Heart left ventricle (tissue), 16 donors: ENCODE measurements at regions not wholly inside any gene's neighbourhood (a gene's known extent, or its start where the extent isn't known, plus 50 kb on each side); places are given as distances from the start of the nearest gene placed in this dataset.
"Not testable (repeated sequence)": the region's sequence is repeated elsewhere in the genome, so short reads cannot be mapped to it uniquely, and the experiment has no call there.

Experiments
- ATAC-seq, 4 donors: fragments of 200-7000 bp; cut with Tn5 transposase; one replicate each; pipeline ENCODE4 v1.9.1; 2020 to 2022; ENCODE audit warnings: moderate library complexity in 4 of 4, mild to moderate bottlenecking in 3 of 4, moderate number of reproducible peaks in 1 of 4
- DNase-seq, 5 donors: peaks; one replicate each; pipeline ENCODE4 v3.0.0-alpha.2; 2020
- H3K27ac ChIP-seq, 12 donors: fragments of 200-600 bp; sonication (generic) in 4 of 12; one replicate each; pipeline versions ENCODE4 v1.5.0 to v1.8.0; 2016 to 2022; ENCODE audit warnings: mild to moderate bottlenecking in 2 of 12
- H3K27me3 ChIP-seq, 9 donors: fragments of 200-600 bp; sonication (generic) in 2 of 9; one replicate each; pipeline versions ENCODE4 v1.5.1 to v1.8.0; 2016 to 2022; ENCODE audit warnings: mild to moderate bottlenecking in 3 of 9
- H3K36me3 ChIP-seq, 9 donors: fragments of 200-600 bp; sonication (generic) in 2 of 9; one replicate each; pipeline versions ENCODE4 v1.5.0 to v1.8.0; 2018 to 2022; ENCODE audit warnings: mild to moderate bottlenecking in 2 of 9
- H3K4me1 ChIP-seq, 12 donors: fragments of 200-600 bp; sonication (generic) in 4 of 12; one replicate each; pipeline versions ENCODE4 v1.5.0 to v1.8.0; 2016 to 2022; ENCODE audit warnings: mild to moderate bottlenecking in 3 of 12
- H3K4me3 ChIP-seq, 12 donors: fragments of 200-600 bp; sonication (generic) in 4 of 12; one replicate each; pipeline versions ENCODE4 v1.5.0 to v1.8.0; 2017 to 2022; ENCODE audit warnings: mild to moderate bottlenecking in 9 of 12, moderate library complexity in 4 of 12
- H3K9me3 ChIP-seq, 12 donors: fragments of 200-600 bp; sonication (generic) in 4 of 12; one replicate each; pipeline versions ENCODE4 v1.5.0 to v1.8.0; 2016 to 2022; ENCODE audit warnings: mild to moderate bottlenecking in 1 of 12
- POLR2A ChIP-seq, 2 donors: fragments of 450-650 bp; IDR thresholded peaks; one replicate each; pipeline ENCODE4 v1.6.1; 2017; ENCODE audit warnings: antibody characterized with exemption in 2 of 2, mild to moderate bottlenecking in 2 of 2, moderate library complexity in 2 of 2
- WGBS, 4 donors: extraction: QIAGEN DNeasy Blood & Tissue Kit in 2 of 4; methylation state at CpG; one replicate each; pipeline versions ENCODE4 v1.1.5 to v1.1.7; 2013 to 2018; 5-methylcytosine and 5-hydroxymethylcytosine counted together
- intact Hi-C, 10 donors: fragments of 100-400 bp; cut with DNase I; formaldehyde crosslinking; loops; one replicate each; pipeline versions ENCODE4 v1.11.1 to v1.14.2; 2022
- TF ChIP-seq, protein P1 (sequence below), 12 donors: fragments of 200-600 bp; sonication (generic) in 4 of 12; IDR thresholded peaks; one replicate each; pipeline versions ENCODE4 v1.5.0 to v1.8.0; 2018 to 2022; ENCODE audit warnings: antibody characterized with exemption in 12 of 12, mild to moderate bottlenecking in 5 of 12
- donor health status: ischemic (EF 13 %, LVEDD 7.1; RV severe dilation, severe dysfunction).
- donor health status: healthy with polysubstance abuse.
- donor health status: DM: no; HTN: yes; CAD: no.
- donor health status: DM: no; HTN: no; CAD: no.
- donor health status: ischemic (EF 25% LVEDD 6.9; RV normal size, moderate dysfunction).
- donor health status: ischemic (EF 25% LVEDD 5.7; RV mildly dilated, moderate dysfunction).
- donor health status: healthy.
- donor health status: DM: yes; HTN: yes; CAD: no.
- donor health status: ischemic (EF 35%, LVEDD 5.7; RV mildly dilated, moderate dysfunction).
- donor health status: nonischemic (EF 11% LVEDD 7.7; RV severe dilation, severe dysfunction).
- donor health status: DM: yes; HTN: yes; CAD: no.
- donor health status: PGD.
- donor health status: ischemic (EF 29% LVEDD 5.4; RV normal size, mild dysfunction).
- donor health status: nonischemic (EF 23%, LVEDD 6.1; RV moderate dilation, normal function).

GRCh38 chr6:74574794-74575193 is 631.1 kb downstream of the COL12A1 start:
- Histone ChIP-seq H3K9me3 (no peaks in the 10 kb centered on the region), H3K4me1 (no peaks in the 10 kb centered on the region), H3K27ac (no peak overlapping the region), H3K36me3 (no peaks in the 10 kb centered on the region), H3K4me3 (no peak overlapping the region), H3K27me3 (no peaks in the 10 kb centered on the region)
- no peak for DNase-seq
- intact Hi-C loops, result loop anchor here in 7 of 10 donors (2.0 to 10.0 kb wide), 9 partner anchors 477 to 837 kb away; partner anchors contain the start of gene COL12A1 (in 2 of the 7)
- WGBS, 4 donors, result 25 to 43% (median 27%) methylated on average over 5 of the region's 5 CpGs
- peak in 1 of 4 donors; percentile 53 for ATAC-seq
- TF ChIP-seq, protein P1, sequence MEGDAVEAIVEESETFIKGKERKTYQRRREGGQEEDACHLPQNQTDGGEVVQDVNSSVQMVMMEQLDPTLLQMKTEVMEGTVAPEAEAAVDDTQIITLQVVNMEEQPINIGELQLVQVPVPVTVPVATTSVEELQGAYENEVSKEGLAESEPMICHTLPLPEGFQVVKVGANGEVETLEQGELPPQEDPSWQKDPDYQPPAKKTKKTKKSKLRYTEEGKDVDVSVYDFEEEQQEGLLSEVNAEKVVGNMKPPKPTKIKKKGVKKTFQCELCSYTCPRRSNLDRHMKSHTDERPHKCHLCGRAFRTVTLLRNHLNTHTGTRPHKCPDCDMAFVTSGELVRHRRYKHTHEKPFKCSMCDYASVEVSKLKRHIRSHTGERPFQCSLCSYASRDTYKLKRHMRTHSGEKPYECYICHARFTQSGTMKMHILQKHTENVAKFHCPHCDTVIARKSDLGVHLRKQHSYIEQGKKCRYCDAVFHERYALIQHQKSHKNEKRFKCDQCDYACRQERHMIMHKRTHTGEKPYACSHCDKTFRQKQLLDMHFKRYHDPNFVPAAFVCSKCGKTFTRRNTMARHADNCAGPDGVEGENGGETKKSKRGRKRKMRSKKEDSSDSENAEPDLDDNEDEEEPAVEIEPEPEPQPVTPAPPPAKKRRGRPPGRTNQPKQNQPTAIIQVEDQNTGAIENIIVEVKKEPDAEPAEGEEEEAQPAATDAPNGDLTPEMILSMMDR (IDR thresholded peaks at IDR 0.05), result peak; percentile 26 to 59 (median 47)
- TF ChIP-seq POLR2A (IDR thresholded peaks at IDR 0.05), result no peak

GRCh38 chr6:74573613-74574012 is 632.2 kb downstream of the COL12A1 start:
- 86 to 91% (median 89%) methylated on average over 6 of the region's 6 CpGs for WGBS, 4 donors
- DNase-seq (no peak), ATAC-seq (no peak)
- intact Hi-C loops, result loop anchor here in 6 of 10 donors (2.0 to 10.0 kb wide), 6 partner anchors 476 to 829 kb away; partner anchors contain the start of gene COL12A1 (in 2 of the 6)
- no peak overlapping the region for H3K4me3 ChIP-seq
- H3K27me3 ChIP-seq, result no peaks in the 10 kb centered on the region
- H3K4me1 ChIP-seq, result peaks cover 0 to 5% (median 0%) of the 10 kb centered on the region in 12 donors
- TF ChIP-seq, protein P1 (IDR thresholded peaks at IDR 0.05), result no peak
- TF ChIP-seq POLR2A (IDR thresholded peaks at IDR 0.05), result no peak
- no peaks in the 10 kb centered on the region for H3K36me3 ChIP-seq
- no peak overlapping the region for H3K27ac ChIP-seq
- no peaks in the 10 kb centered on the region for H3K9me3 ChIP-seq

- intact Hi-C loops, result loop anchor here in 6 of 10 donors (5.0 to 10.0 kb wide), 5 partner anchors 473 to 825 kb away; partner anchors contain the start of gene COL12A1 (in 2 of the 6)
- ATAC-seq, result no peak
- WGBS, 4 donors, result 71 to 76% (median 74%) methylated on average over 1 of the region's 1 CpG
Observed at GRCh38 chr6:74570044-74570443, 635.8 kb downstream of the COL12A1 start.

GRCh38 chr6:74568861-74569260 is 637.0 kb downstream of the COL12A1 start:
- no peaks in the 10 kb centered on the region for H3K9me3 ChIP-seq
- no peak overlapping the region for H3K4me3 ChIP-seq
- H3K27ac ChIP-seq, result no peak overlapping the region
- intact Hi-C loops, result no loop called here
- H3K36me3 ChIP-seq, result no peaks in the 10 kb centered on the region
- ATAC-seq, result no peak
- 26 to 39% (median 38%) methylated on average over 6 of the region's 6 CpGs for WGBS, 4 donors
- no peaks in the 10 kb centered on the region for H3K27me3 ChIP-seq
- TF ChIP-seq, protein P1 (IDR thresholded peaks at IDR 0.05), result no peak
- no peak for TF ChIP-seq POLR2A (IDR thresholded peaks at IDR 0.05)
- H3K4me1 ChIP-seq, result peaks cover 0 to 5% (median 0%) of the 10 kb centered on the region in 12 donors
- no peak for DNase-seq

More at GRCh38 chr6:74570044-74570443, 635.8 kb downstream of the COL12A1 start:
- Histone ChIP-seq H3K4me1 (peaks cover 0 to 5% (median 0%) of the 10 kb centered on the region in 12 donors), H3K27ac (no peak overlapping the region), H3K4me3 (no peak overlapping the region), H3K9me3 (no peaks in the 10 kb centered on the region), H3K27me3 (no peaks in the 10 kb centered on the region), H3K36me3 (no peaks in the 10 kb centered on the region)
- TF ChIP-seq POLR2A (IDR thresholded peaks at IDR 0.05), result no peak
- TF ChIP-seq, protein P1 (IDR thresholded peaks at IDR 0.05), result no peak
- DNase-seq, result no peak

DNA sequence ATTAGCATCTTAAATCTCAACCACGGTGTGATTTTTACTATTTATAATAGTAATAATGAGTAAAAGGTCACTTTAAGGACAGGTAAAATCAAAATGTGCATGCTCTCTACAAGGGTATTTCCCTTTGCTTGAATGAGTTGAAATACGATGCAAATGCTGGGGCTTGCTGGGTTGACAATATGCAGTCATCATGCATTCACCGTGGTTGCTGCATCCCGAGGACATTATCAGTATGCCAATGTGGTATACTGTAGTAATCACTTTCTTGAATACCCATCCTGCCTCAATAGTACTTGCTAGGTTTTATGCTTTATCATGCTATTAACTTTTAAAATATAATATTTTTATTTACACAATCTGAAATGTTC is 637.9 kb downstream of the COL12A1 start:
- DNase-seq, H3K27me3 ChIP-seq, ATAC-seq, H3K9me3 ChIP-seq, H3K27ac ChIP-seq, H3K4me1 ChIP-seq, H3K4me3 ChIP-seq, intact Hi-C loops, H3K36me3 ChIP-seq: not testable (repeated sequence)
- 91 to 94% (median 93%) methylated on average over 4 of the region's 4 CpGs for WGBS, 4 donors
